ENCODE measurements at regions not wholly inside any gene's neighbourhood (a gene's known extent, or its start where the extent isn't known, plus 50 kb on each side); places are given as distances from the start of the nearest gene placed in this dataset.

DNA sequence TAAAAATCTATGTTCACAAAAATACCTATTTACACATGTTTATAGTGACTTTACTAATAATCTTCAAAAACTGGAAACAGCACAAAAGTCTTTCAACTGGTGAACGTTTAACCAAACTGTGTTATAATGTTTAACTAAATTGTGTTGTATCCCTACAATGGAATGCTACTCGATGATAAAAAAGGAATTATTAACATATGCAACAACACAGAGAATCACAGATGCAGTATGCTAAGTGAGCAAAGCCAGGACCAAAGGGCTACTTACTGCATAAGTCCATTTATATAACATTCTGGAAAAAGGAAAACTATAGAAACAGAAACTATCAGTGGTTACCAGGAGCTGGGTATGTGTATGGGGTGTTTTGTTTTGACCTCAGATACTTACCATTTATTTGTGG, 602.2 kb upstream of the BTBD3 start:
- Histone ChIP-seq H3K9ac (ENCODE audit: low read length) (no peak overlapping the region), H2AFZ (ENCODE audit: low read length) (no peak overlapping the region), H4K20me1 (ENCODE audit: insufficient read depth, low read length) (no peaks in the 10 kb centered on the region), H3F3A (ENCODE audit: insufficient read depth, low read length) (no peaks in the 10 kb centered on the region), H3K4me3 (ENCODE audit: low read length) (no peak overlapping the region), H3K27me3 (replicated peaks; ENCODE audit: insufficient read depth, low read length) (no peaks in the 10 kb centered on the region), H3K9me3 (replicated peaks; ENCODE audit: insufficient read depth, low read length) (no peaks in the 10 kb centered on the region), H3K4me1 (ENCODE audit: low read length) (peaks cover 8% of the 10 kb centered on the region), H3K27ac (ENCODE audit: low read length) (no peak overlapping the region; the same call in 1 of the 2 replicates), H3K9me2 (replicated peaks; ENCODE audit: insufficient read depth, low read length) (no peaks in the 10 kb centered on the region), H3K4me2 (ENCODE audit: low read depth, low read length) (no peak overlapping the region), H3K36me3 (replicated peaks; ENCODE audit: insufficient read depth, low read length) (no peaks in the 10 kb centered on the region), H3K79me2 (ENCODE audit: low read length) (no peaks in the 10 kb centered on the region)
- TF ChIP-seq CTCF (IDR thresholded peaks at IDR 0.05; ENCODE audit: low read length), result no peak
- no peak for TF ChIP-seq EZH2phosphoT487 (IDR thresholded peaks at IDR 0.05; ENCODE audit: low read length)
- no peak for TF ChIP-seq EZH2 (optimal IDR thresholded peaks at IDR 0.05; ENCODE audit: low read depth, low read length)
- peak; percentile 18 for DNase-seq

DNA sequence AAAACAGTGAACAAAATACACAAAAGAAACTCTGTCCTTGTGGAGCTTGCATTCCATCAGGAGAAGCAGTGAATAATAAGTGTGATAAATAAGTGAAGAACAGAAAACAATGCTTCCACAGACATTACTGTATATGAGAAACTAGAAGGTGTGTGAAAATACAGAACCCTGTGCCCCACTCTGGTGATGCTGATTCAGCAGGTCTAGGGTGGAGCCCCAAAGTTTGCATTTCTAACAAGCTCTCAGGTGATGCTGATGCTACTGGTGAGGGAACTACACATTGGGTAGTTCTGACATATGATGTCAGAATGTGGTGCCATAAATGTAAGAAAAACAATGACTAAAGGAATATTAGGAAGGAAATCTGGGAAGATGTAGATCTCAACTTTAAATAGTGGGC, 601.4 kb upstream of the BTBD3 start:
- Histone ChIP-seq H3K36me3 (replicated peaks; ENCODE audit: insufficient read depth, low read length) (no peaks in the 10 kb centered on the region), H3K27me3 (replicated peaks; ENCODE audit: insufficient read depth, low read length) (no peaks in the 10 kb centered on the region), H3K4me1 (ENCODE audit: low read length) (peaks cover 8% of the 10 kb centered on the region), H3F3A (ENCODE audit: insufficient read depth, low read length) (no peaks in the 10 kb centered on the region), H4K20me1 (ENCODE audit: insufficient read depth, low read length) (no peaks in the 10 kb centered on the region), H3K4me3 (ENCODE audit: low read length) (no peak overlapping the region), H3K9ac (ENCODE audit: low read length) (no peak overlapping the region), H3K27ac (ENCODE audit: low read length) (no peak overlapping the region; the same call in 1 of the 2 replicates), H3K9me3 (replicated peaks; ENCODE audit: insufficient read depth, low read length) (no peaks in the 10 kb centered on the region), H3K4me2 (ENCODE audit: low read depth, low read length) (no peak overlapping the region), H3K9me2 (replicated peaks; ENCODE audit: insufficient read depth, low read length) (no peaks in the 10 kb centered on the region), H2AFZ (ENCODE audit: low read length) (no peak overlapping the region), H3K79me2 (ENCODE audit: low read length) (no peaks in the 10 kb centered on the region)
- peak; percentile 27 for DNase-seq
- TF ChIP-seq CTCF (IDR thresholded peaks at IDR 0.05; ENCODE audit: low read length) (no peak), EZH2phosphoT487 (IDR thresholded peaks at IDR 0.05; ENCODE audit: low read length) (no peak), EZH2 (optimal IDR thresholded peaks at IDR 0.05; ENCODE audit: low read depth, low read length) (no peak)

DNA sequence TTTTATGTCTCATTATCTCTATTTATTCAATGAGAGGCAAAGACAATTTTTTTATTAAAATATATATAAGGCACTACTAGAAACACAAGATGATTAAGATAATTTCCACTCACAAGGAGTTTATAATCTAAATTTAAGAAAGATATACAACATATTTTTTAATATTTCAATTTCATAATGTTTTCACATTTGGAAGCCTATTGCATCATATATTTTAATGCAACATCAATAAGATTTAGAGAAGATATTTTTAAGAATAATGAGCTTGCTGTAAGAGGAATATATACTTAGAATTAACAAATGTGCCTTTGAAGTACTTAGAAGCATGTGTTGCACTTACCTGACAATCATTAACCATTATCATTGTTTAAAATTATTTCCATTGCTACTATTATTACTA, 597.7 kb upstream of the BTBD3 start:
- Histone ChIP-seq H3K79me2 (ENCODE audit: low read length) (no peaks in the 10 kb centered on the region), H3F3A (ENCODE audit: insufficient read depth, low read length) (no peaks in the 10 kb centered on the region), H3K9me2 (replicated peaks; ENCODE audit: insufficient read depth, low read length) (no peaks in the 10 kb centered on the region), H3K4me3 (ENCODE audit: low read length) (no peak overlapping the region), H3K4me2 (ENCODE audit: low read depth, low read length) (no peak overlapping the region), H2AFZ (ENCODE audit: low read length) (no peak overlapping the region), H3K9ac (ENCODE audit: low read length) (no peak overlapping the region), H3K9me3 (replicated peaks; ENCODE audit: insufficient read depth, low read length) (no peaks in the 10 kb centered on the region), H3K27ac (ENCODE audit: low read length) (no peak overlapping the region), H3K4me1 (ENCODE audit: low read length) (peaks cover 8% of the 10 kb centered on the region), H3K27me3 (replicated peaks; ENCODE audit: insufficient read depth, low read length) (no peaks in the 10 kb centered on the region), H4K20me1 (ENCODE audit: insufficient read depth, low read length) (no peaks in the 10 kb centered on the region), H3K36me3 (replicated peaks; ENCODE audit: insufficient read depth, low read length) (no peaks in the 10 kb centered on the region)
- no peak for TF ChIP-seq EZH2phosphoT487 (IDR thresholded peaks at IDR 0.05; ENCODE audit: low read length)
- TF ChIP-seq CTCF (IDR thresholded peaks at IDR 0.05; ENCODE audit: low read length), result no peak
- no peak for TF ChIP-seq EZH2 (optimal IDR thresholded peaks at IDR 0.05; ENCODE audit: low read depth, low read length)
- no peak for DNase-seq
